LNCAP (cell line): ENCODE measurements at regions not wholly inside any gene's neighbourhood (a gene's known extent, or its start where the extent isn't known, plus 50 kb on each side); places are given as distances from the start of the nearest gene placed in this dataset.

ENCODE experiments used
- CTCF ChIP-seq: fragments of 450-650 bp; IDR thresholded peaks from 2 replicates; pipeline ENCODE4 v1.5.1; 2017; ENCODE audit warnings: mild to moderate bottlenecking

- TF ChIP-seq CTCF: no peak
Observed at GRCh38 chr13:38618336-38618735, 68.5 kb upstream of the FREM2 start.

- TF ChIP-seq CTCF: no peak
Observed at GRCh38 chr13:38618881-38619280, 68.0 kb upstream of the FREM2 start.

GRCh38 chr13:38620876-38621275 is 66.0 kb upstream of the FREM2 start:
- no peak for TF ChIP-seq CTCF

GRCh38 chr13:38624822-38625221 is 62.1 kb upstream of the FREM2 start:
- TF ChIP-seq CTCF: no peak

GRCh38 chr13:38628554-38628953 is 58.3 kb upstream of the FREM2 start:
- TF ChIP-seq CTCF: no peak

GRCh38 chr13:38630780-38631179 is 56.1 kb upstream of the FREM2 start:
- no peak for TF ChIP-seq CTCF

GRCh38 chr13:38635030-38635429 is 51.8 kb upstream of the FREM2 start:
- TF ChIP-seq CTCF: no peak

- no peak for TF ChIP-seq CTCF
Observed at GRCh38 chr13:38636073-38636472, 50.8 kb upstream of the FREM2 start.
